ENCODE measurements at regions not wholly inside any gene's neighbourhood (a gene's known extent, or its start where the extent isn't known, plus 50 kb on each side); places are given as distances from the start of the nearest gene placed in this dataset.

GRCh38 chr3:45330510-45331295 is 57.7 kb upstream of the LARS2 start:
- no peak for DNase-seq

DNA sequence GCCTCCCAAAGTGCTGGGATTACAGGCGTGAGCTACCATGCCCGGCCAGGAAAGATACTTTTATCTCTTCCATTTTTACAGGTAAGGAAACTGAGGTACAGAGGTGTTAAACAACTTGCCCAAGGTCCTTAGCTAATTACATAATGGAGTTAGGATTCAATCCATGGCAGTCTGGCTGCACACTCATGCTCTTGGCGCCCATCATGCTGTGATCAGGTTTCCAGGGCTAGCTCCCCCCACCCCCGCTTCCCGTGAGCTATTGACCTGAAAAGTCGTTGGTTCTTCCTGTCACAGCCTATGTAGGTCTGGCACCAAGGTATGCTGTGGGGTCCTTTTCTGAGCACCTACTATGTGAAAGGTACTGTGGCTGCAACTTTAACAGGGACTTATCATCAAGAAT is 55.9 kb upstream of the LARS2 start:
- no peak for DNase-seq

DNA sequence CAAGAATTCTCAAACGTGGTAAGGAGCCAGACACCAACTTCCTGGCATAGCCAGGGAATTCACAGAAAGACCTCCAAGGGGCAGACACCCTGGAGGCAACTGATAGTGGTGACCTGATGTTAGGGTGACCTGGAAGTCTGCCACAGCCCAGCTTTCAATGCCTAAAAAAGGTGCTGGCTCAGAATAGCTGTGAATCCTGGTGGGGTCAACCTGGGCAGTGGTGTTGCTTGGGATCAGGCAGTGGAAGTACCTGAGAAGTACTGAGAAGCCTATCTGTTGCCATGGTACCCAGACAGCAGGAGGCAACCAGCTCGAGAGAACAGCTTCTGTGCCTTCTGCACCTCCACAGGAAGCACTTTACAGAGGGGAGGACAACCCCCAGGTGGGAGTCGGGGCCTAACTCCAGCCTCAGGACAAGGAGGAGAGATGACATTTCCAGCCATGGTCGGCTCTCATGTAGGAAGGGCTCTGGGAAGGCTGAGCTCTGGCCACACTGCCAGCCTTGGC is 55.4 kb upstream of the LARS2 start:
- DNase-seq: no peak

- DNase-seq: no peak
These were observed 54.8 kb upstream of the LARS2 start for GRCh38 chr3:45333549-45333948.

- no peak for DNase-seq
These were observed 50.4 kb upstream of the LARS2 start for GRCh38 chr3:45337839-45338470.

Data from inflammatory macrophage (primary cell).